SK-N-SH (cell line): ENCODE measurements at regions not wholly inside any gene's neighbourhood (a gene's known extent, or its start where the extent isn't known, plus 50 kb on each side); places are given as distances from the start of the nearest gene placed in this dataset.

Source experiments
- EP300 ChIP-seq, 2 experiments: IDR thresholded peaks; 2 replicates each; pipeline versions ENCODE4 v1.4.0 to v1.6.1; 2012; ENCODE audit warnings: borderline replicate concordance in 1 of 2, low read depth in 1 of 2, low read length in 1 of 2
- EZH2phosphoT487 ChIP-seq: fragments of 200-600 bp; sonication (generic); IDR thresholded peaks from 2 replicates; pipeline ENCODE4 v1.6.1; 2017; ENCODE audit warnings: low read depth, mixed run types, mild to moderate bottlenecking, antibody characterized with exemption, moderate library complexity, borderline replicate concordance
- NRF1 ChIP-seq: IDR thresholded peaks from 2 replicates; pipeline ENCODE4 v1.6.1; 2012; ENCODE audit warnings: low read depth, mild to moderate bottlenecking, low read length
- POLR2AphosphoS5 ChIP-seq: IDR thresholded peaks from 2 replicates; pipeline ENCODE4 v1.6.1; 2012; ENCODE audit warnings: low read depth, low read length
- RFX5 ChIP-seq: IDR thresholded peaks from 2 replicates; pipeline ENCODE4 v1.6.1; 2012; ENCODE audit warnings: mild to moderate bottlenecking, improper control_type of control experiment, low read length
- TEAD4 ChIP-seq: IDR thresholded peaks from 2 replicates; pipeline ENCODE4 v1.4.0; 2012; ENCODE audit warnings: mild to moderate bottlenecking, borderline replicate concordance; ENCODE audit not compliant: insufficient read depth
- TF ChIP-seq, protein P1 (sequence below): fragments of 200-600 bp; sonication (generic); IDR thresholded peaks from 2 replicates; pipeline ENCODE4 v1.6.1; 2017; ENCODE audit warnings: antibody characterized with exemption, mild to moderate bottlenecking, moderate library complexity
- TF ChIP-seq, protein P2 (sequence below): IDR thresholded peaks from 2 replicates; pipeline ENCODE4 v1.4.0; 2012; ENCODE audit warnings: low read depth
- TF ChIP-seq, protein P3 (sequence below): IDR thresholded peaks from 2 replicates; pipeline ENCODE4 v1.6.1; 2012; ENCODE audit warnings: mild to moderate bottlenecking, low read depth, low read length, moderate library complexity

DNA sequence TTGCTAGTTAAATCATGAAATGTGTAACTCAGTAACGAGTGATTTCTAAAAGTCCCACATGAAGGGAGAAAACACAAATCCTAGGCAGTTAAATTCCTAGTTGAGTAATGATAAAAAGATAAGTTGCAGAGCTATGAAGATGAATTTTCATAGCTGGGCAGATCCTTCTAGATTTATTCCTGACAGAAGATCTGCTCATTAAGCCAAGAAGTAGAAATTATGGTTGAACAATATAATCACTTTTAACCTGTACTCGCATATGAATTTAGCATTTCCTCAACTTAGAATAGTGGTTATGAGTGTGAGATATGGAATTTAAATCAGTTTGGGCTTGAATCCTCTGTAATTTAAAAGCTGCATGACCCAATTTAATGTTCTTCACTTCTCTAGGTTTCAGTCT lies 359.2 kb upstream of the HSF2 start:
- TF ChIP-seq, protein P1, sequence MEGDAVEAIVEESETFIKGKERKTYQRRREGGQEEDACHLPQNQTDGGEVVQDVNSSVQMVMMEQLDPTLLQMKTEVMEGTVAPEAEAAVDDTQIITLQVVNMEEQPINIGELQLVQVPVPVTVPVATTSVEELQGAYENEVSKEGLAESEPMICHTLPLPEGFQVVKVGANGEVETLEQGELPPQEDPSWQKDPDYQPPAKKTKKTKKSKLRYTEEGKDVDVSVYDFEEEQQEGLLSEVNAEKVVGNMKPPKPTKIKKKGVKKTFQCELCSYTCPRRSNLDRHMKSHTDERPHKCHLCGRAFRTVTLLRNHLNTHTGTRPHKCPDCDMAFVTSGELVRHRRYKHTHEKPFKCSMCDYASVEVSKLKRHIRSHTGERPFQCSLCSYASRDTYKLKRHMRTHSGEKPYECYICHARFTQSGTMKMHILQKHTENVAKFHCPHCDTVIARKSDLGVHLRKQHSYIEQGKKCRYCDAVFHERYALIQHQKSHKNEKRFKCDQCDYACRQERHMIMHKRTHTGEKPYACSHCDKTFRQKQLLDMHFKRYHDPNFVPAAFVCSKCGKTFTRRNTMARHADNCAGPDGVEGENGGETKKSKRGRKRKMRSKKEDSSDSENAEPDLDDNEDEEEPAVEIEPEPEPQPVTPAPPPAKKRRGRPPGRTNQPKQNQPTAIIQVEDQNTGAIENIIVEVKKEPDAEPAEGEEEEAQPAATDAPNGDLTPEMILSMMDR = no peak
- TF ChIP-seq EZH2phosphoT487 (no peak), TEAD4 (no peak), NRF1 (no peak), POLR2AphosphoS5 (no peak), EP300 (IDR thresholded peaks at IDR 0.05; ENCODE audit: borderline replicate concordance in 1 of 2, low read depth in 1 of 2, low read length in 1 of 2) (no peak), RFX5 (no peak)
- TF ChIP-seq, protein P2, sequence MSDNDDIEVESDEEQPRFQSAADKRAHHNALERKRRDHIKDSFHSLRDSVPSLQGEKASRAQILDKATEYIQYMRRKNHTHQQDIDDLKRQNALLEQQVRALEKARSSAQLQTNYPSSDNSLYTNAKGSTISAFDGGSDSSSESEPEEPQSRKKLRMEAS = no peak
- TF ChIP-seq, protein P3, sequence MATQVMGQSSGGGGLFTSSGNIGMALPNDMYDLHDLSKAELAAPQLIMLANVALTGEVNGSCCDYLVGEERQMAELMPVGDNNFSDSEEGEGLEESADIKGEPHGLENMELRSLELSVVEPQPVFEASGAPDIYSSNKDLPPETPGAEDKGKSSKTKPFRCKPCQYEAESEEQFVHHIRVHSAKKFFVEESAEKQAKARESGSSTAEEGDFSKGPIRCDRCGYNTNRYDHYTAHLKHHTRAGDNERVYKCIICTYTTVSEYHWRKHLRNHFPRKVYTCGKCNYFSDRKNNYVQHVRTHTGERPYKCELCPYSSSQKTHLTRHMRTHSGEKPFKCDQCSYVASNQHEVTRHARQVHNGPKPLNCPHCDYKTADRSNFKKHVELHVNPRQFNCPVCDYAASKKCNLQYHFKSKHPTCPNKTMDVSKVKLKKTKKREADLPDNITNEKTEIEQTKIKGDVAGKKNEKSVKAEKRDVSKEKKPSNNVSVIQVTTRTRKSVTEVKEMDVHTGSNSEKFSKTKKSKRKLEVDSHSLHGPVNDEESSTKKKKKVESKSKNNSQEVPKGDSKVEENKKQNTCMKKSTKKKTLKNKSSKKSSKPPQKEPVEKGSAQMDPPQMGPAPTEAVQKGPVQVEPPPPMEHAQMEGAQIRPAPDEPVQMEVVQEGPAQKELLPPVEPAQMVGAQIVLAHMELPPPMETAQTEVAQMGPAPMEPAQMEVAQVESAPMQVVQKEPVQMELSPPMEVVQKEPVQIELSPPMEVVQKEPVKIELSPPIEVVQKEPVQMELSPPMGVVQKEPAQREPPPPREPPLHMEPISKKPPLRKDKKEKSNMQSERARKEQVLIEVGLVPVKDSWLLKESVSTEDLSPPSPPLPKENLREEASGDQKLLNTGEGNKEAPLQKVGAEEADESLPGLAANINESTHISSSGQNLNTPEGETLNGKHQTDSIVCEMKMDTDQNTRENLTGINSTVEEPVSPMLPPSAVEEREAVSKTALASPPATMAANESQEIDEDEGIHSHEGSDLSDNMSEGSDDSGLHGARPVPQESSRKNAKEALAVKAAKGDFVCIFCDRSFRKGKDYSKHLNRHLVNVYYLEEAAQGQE = no peak
